AG08395 (cell line): ENCODE measurements at regions not wholly inside any gene's neighbourhood (a gene's known extent, or its start where the extent isn't known, plus 50 kb on each side); places are given as distances from the start of the nearest gene placed in this dataset.

Experiments
- DNase-seq: peaks from one replicate; pipeline ENCODE4 v3.0.0; 2012; ENCODE audit warnings: mixed read lengths, low spot score

GRCh38 chr17:54007855-54008254 is 185.1 kb downstream of the KIF2B start:
- DNase-seq: no peak

GRCh38 chr17:54009502-54009901 is 186.8 kb downstream of the KIF2B start:
- no peak for DNase-seq

GRCh38 chr17:54013072-54013471 is 190.3 kb downstream of the KIF2B start:
- no peak for DNase-seq

GRCh38 chr17:54015734-54016133 is 193.0 kb downstream of the KIF2B start:
- no peak for DNase-seq

GRCh38 chr17:54021418-54021817 is 198.7 kb downstream of the KIF2B start:
- DNase-seq: no peak

GRCh38 chr17:54028986-54029580 is 206.4 kb downstream of the KIF2B start:
- DNase-seq: no peak

- DNase-seq: no peak
Measured at GRCh38 chr17:54029986-54030385, 207.3 kb downstream of the KIF2B start.

- no peak for DNase-seq
Measured at GRCh38 chr17:54046570-54046969, 223.8 kb downstream of the KIF2B start.

GRCh38 chr17:54063639-54064038 is 240.9 kb downstream of the KIF2B start:
- DNase-seq: no peak

GRCh38 chr17:54085020-54085419 is 262.3 kb downstream of the KIF2B start:
- DNase-seq: no peak

- no peak for DNase-seq
Measured at GRCh38 chr17:54085934-54086333, 263.2 kb downstream of the KIF2B start.

- no peak for DNase-seq
Measured at GRCh38 chr17:54096216-54096615, 273.5 kb downstream of the KIF2B start.

- DNase-seq: no peak
Measured at GRCh38 chr17:54099221-54099620, 276.5 kb downstream of the KIF2B start.

- DNase-seq: no peak
Measured at GRCh38 chr17:54102246-54102645, 279.5 kb downstream of the KIF2B start.

- no peak for DNase-seq
Measured at GRCh38 chr17:54111576-54111975, 288.8 kb downstream of the KIF2B start.

GRCh38 chr17:54117452-54117851 is 294.7 kb downstream of the KIF2B start:
- DNase-seq: no peak

- no peak for DNase-seq
Measured at GRCh38 chr17:54124456-54124855, 301.7 kb downstream of the KIF2B start.

GRCh38 chr17:54153423-54153822 is 330.7 kb downstream of the KIF2B start:
- no peak for DNase-seq

GRCh38 chr17:54157542-54157941 is 334.8 kb downstream of the KIF2B start:
- DNase-seq: no peak

- no peak for DNase-seq
Measured at GRCh38 chr17:54172096-54172984, 349.6 kb downstream of the KIF2B start.

- no peak for DNase-seq
Measured at GRCh38 chr17:54172985-54173316, 350.2 kb downstream of the KIF2B start.

- DNase-seq: no peak
Measured at GRCh38 chr17:54177606-54178308, 355.0 kb downstream of the KIF2B start.

- no peak for DNase-seq
Measured at GRCh38 chr17:54180950-54181349, 358.2 kb downstream of the KIF2B start.
